Smooth muscle cell (in vitro differentiated cells): ENCODE measurements at regions not wholly inside any gene's neighbourhood (a gene's known extent, or its start where the extent isn't known, plus 50 kb on each side); places are given as distances from the start of the nearest gene placed in this dataset.

Experiments used
- DNase-seq: peaks from one replicate; lab custom pipeline; 2025; ENCODE audit not compliant: unreplicated experiment; lab: John Stamatoyannopoulos, UW
- H2AFZ ChIP-seq: fragments of 200-600 bp; sonication (generic); 2 replicates; pipeline ENCODE4 v1.6.0; 2016; ENCODE audit warnings: antibody characterized with exemption, low read depth, mild to moderate bottlenecking
- H3F3A ChIP-seq: fragments of 200-600 bp; sonication (generic); 2 replicates; pipeline ENCODE4 v1.6.0; 2017; ENCODE audit warnings: antibody characterized with exemption, low read depth
- H3K27ac ChIP-seq: fragments of 200-600 bp; sonication (generic); 2 replicates; pipeline ENCODE4 v1.5.1; 2016; ENCODE audit warnings: low read depth, mild to moderate bottlenecking
- H3K27me3 ChIP-seq: fragments of 200-600 bp; sonication (generic); 2 replicates; pipeline ENCODE4 v1.6.1; 2016; ENCODE audit warnings: low read depth, mild to moderate bottlenecking
- H3K36me3 ChIP-seq: fragments of 200-600 bp; sonication (generic); 2 replicates; pipeline ENCODE4 v1.5.1; 2016; ENCODE audit warnings: low read depth
- H3K4me1 ChIP-seq: fragments of 200-600 bp; sonication (generic); 2 replicates; pipeline ENCODE4 v1.5.1; 2016; ENCODE audit warnings: low read depth
- H3K4me2 ChIP-seq: fragments of 200-600 bp; sonication (generic); 2 replicates; pipeline ENCODE4 v1.6.0; 2016; ENCODE audit warnings: mild to moderate bottlenecking
- H3K4me3 ChIP-seq: fragments of 200-600 bp; sonication (generic); 2 replicates; pipeline ENCODE4 v1.5.1; 2016; ENCODE audit warnings: mild to moderate bottlenecking
- H3K79me2 ChIP-seq: fragments of 200-600 bp; sonication (generic); 2 replicates; pipeline ENCODE4 v1.6.0; 2016; ENCODE audit warnings: low read depth, mild to moderate bottlenecking
- H3K9ac ChIP-seq: fragments of 200-600 bp; sonication (generic); 2 replicates; pipeline ENCODE4 v1.6.0; 2016; ENCODE audit warnings: low read depth
- H3K9me3 ChIP-seq: fragments of 200-600 bp; sonication (generic); replicated peaks from 2 replicates; pipeline ENCODE4 v1.5.1; 2016; ENCODE audit warnings: low read depth
- H4K20me1 ChIP-seq: fragments of 200-600 bp; sonication (generic); 2 replicates; pipeline ENCODE4 v1.6.0; 2016; ENCODE audit warnings: low read depth
- CTCF ChIP-seq: fragments of 200-600 bp; sonication (generic); IDR thresholded peaks from 2 replicates; pipeline ENCODE4 v1.5.1; 2017; ENCODE audit warnings: borderline replicate concordance, mild to moderate bottlenecking, antibody characterized with exemption; ENCODE audit not compliant: insufficient read depth, poor library complexity, severe bottlenecking
- WGBS: methylation state at CpG from one replicate; pipeline ENCODE4 v1.1.7; 2016; ENCODE audit warnings: low lambda C conversion rate; 5-methylcytosine and 5-hydroxymethylcytosine counted together

GRCh38 chr12:131219670-131220330 is 266.1 kb downstream of the ADGRD1 start:
- TF ChIP-seq CTCF = no peak
- no peak for DNase-seq
- H3K4me1 ChIP-seq = peaks cover 10% of the 10 kb centered on the region
- no peaks in the 10 kb centered on the region for H4K20me1 ChIP-seq
- H2AFZ ChIP-seq = no peak overlapping the region
- H3K4me2 ChIP-seq = no peak overlapping the region
- H3K4me3 ChIP-seq = no peak overlapping the region
- H3K36me3 ChIP-seq = no peaks in the 10 kb centered on the region
- no peak overlapping the region for H3K9ac ChIP-seq
- 85% methylated on average over 11 of the region's 11 CpGs for WGBS
- H3K79me2 ChIP-seq = no peaks in the 10 kb centered on the region
- H3F3A ChIP-seq = no peaks in the 10 kb centered on the region
- no peaks in the 10 kb centered on the region for H3K9me3 ChIP-seq
- H3K27me3 ChIP-seq = no peaks in the 10 kb centered on the region
- no peak overlapping the region for H3K27ac ChIP-seq

DNA sequence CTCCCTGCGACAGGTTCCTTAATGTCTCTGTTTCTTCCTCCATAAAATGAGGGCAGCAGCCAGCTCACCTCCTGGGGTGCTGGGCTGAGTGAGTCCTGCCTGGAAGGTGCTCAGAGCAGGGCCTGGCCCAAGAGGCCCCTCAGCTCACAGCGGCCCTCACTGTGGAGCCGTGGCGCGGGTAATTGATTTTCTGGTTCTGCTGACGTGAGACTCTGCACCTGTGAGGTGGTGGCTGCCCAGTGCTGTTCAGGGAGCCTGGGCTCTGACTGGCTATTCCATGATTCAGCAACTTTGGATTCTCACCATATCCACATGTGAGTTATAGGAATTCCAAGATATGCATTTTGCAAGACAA is 266.6 kb downstream of the ADGRD1 start:
- H3K79me2 ChIP-seq = no peaks in the 10 kb centered on the region
- H3K4me1 ChIP-seq = peaks cover 10% of the 10 kb centered on the region
- no peak overlapping the region for H3K4me2 ChIP-seq
- no peak overlapping the region for H3K9ac ChIP-seq
- no peaks in the 10 kb centered on the region for H3F3A ChIP-seq
- no peaks in the 10 kb centered on the region for H3K9me3 ChIP-seq
- WGBS = 97% methylated on average over 6 of the region's 6 CpGs
- no peak for TF ChIP-seq CTCF
- H3K27ac ChIP-seq = no peak overlapping the region
- no peaks in the 10 kb centered on the region for H4K20me1 ChIP-seq
- H3K4me3 ChIP-seq = no peak overlapping the region
- H3K36me3 ChIP-seq = no peaks in the 10 kb centered on the region
- H3K27me3 ChIP-seq = no peaks in the 10 kb centered on the region
- DNase-seq = no peak
- no peak overlapping the region for H2AFZ ChIP-seq

DNA sequence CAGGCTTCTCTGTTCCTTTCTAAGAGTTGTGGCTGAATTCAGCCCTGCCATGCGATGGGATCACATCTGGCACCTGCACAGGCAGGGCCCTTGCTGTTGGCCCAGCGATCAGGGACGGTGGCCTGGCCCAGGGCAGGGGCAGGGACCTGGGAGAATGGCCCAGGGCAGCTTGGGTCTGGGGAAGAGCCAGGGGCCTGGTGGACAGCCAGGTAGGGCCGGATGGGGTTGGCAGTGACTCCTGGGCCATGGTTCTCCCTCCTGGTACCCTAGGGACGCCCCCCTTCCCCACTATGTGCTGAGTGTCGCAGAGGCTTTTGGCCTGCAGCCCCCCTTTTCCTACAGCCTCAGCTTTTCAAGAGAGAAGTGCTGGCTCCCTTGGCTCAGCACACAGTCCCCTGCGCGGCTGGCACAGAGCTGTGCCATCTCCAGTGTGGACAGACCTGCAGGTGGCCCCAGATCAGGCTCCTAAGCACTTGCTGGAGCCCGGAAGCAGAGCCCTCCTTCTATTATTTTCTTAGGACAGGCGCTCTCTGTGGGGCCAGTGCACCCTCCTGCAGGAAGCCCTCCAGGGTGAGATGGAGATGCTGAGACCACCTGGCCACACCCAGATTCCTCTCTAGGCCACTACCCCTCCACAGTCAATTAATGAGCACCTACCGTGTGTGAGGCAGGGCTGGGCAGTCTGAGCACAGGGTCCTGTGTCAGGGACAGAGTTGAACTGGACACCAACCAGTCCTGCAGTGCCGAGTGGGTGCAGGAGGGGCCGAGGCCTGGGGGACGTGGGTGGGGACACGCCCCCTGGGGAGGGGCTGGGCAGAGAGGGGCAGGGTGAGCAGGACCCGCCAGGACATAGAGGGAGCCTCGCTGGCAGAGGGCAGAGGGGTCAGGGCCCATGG is 267.6 kb downstream of the ADGRD1 start:
- Histone ChIP-seq H3K9ac (no peak overlapping the region), H3K36me3 (no peaks in the 10 kb centered on the region), H3K4me1 (peaks cover 10% of the 10 kb centered on the region), H4K20me1 (no peaks in the 10 kb centered on the region), H2AFZ (no peak overlapping the region), H3K4me2 (no peak overlapping the region), H3K79me2 (no peaks in the 10 kb centered on the region), H3K27me3 (no peaks in the 10 kb centered on the region), H3K4me3 (no peak overlapping the region), H3K27ac (no peak overlapping the region), H3F3A (no peaks in the 10 kb centered on the region), H3K9me3 (no peaks in the 10 kb centered on the region)
- WGBS = 88% methylated on average over 16 of the region's 17 CpGs
- no peak for TF ChIP-seq CTCF
- DNase-seq = no peak
